Uterus (tissue), 3 donors: ENCODE measurements at regions not wholly inside any gene's neighbourhood (a gene's known extent, or its start where the extent isn't known, plus 50 kb on each side); places are given as distances from the start of the nearest gene placed in this dataset.

Experiments
- DNase-seq, 2 donors: peaks; one replicate each; pipeline ENCODE4 v3.0.0-alpha.2; 2019 to 2020
- H3K27ac ChIP-seq, 2 donors: fragments of 200-600 bp; sonication (generic); 1 replicate in 1 of 2; 2 replicates in 1 of 2; pipeline ENCODE4 v1.5.1; 2016 to 2018
- H3K27me3 ChIP-seq, 2 donors: fragments of 200-600 bp; sonication (generic); one replicate each; pipeline ENCODE4 v1.5.1; 2018 to 2019; ENCODE audit warnings: control low read depth in 1 of 2
- H3K36me3 ChIP-seq, 2 donors: fragments of 200-600 bp; sonication (generic); one replicate each; pipeline ENCODE4 v1.5.1; 2019; ENCODE audit warnings: control low read depth in 1 of 2
- H3K4me1 ChIP-seq, 2 donors: fragments of 200-600 bp; sonication (generic); one replicate each; pipeline ENCODE4 v1.5.1; 2018 to 2019; ENCODE audit warnings: control low read depth in 1 of 2
- H3K4me3 ChIP-seq, 2 donors: fragments of 200-600 bp; sonication (generic); 1 replicate in 1 of 2; 2 replicates in 1 of 2; pipeline ENCODE4 v1.5.1; 2018 to 2019; ENCODE audit warnings: mild to moderate bottlenecking in 1 of 2
- H3K9me3 ChIP-seq, 2 donors: fragments of 200-600 bp; sonication (generic); one replicate each; pipeline ENCODE4 v1.5.1; 2019; ENCODE audit warnings: control low read depth in 1 of 2
- CTCF ChIP-seq, 4 experiments: fragments of 200-600 bp in 2 of 4; fragments of 450-650 bp in 2 of 4; sonication (generic) in 2 of 4; IDR thresholded peaks; one replicate each; pipeline ENCODE4 v1.5.1; 2016 to 2019; ENCODE audit warnings: antibody characterized with exemption in 4 of 4, mild to moderate bottlenecking in 2 of 4, moderate library complexity in 1 of 4
- POLR2A ChIP-seq, 2 donors: fragments of 450-650 bp; IDR thresholded peaks; one replicate each; pipeline ENCODE4 v1.6.1; 2016; ENCODE audit warnings: antibody characterized with exemption in 2 of 2, mild to moderate bottlenecking in 1 of 2, moderate library complexity in 1 of 2
- intact Hi-C: fragments of 100-400 bp; cut with DNase I; formaldehyde crosslinking; loops from one replicate; pipeline ENCODE4 v1.15.1; 2023; ENCODE audit warnings: low total_unique reads
- donor health status: DM: yes; HTN: yes; CAD: no.

DNA sequence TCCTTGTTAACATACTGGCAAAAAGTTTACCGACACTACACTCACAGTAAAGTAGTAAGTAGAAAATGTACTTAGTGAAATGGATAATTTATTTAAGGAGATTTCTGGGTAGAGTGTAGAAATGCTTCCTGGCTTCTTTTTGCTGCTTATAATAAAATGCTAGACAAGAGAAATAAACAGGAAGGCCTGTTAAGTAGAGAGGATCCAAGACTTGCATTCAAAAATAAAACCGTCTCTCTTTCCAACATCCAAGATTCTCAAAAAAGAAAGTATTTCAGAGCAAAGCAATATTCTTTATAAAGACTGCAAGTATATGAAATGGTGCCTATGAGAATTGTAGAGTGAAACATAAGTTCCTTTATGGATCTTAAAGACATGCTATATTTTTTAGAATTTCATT lies 77.0 kb upstream of the CNTN6 start:
- Histone ChIP-seq H3K4me1 (no peaks in the 10 kb centered on the region), H3K27me3 (no peaks in the 10 kb centered on the region), H3K36me3 (no peaks in the 10 kb centered on the region), H3K4me3 (no peak overlapping the region), H3K9me3 (no peaks in the 10 kb centered on the region), H3K27ac (no peak overlapping the region)
- no peak for TF ChIP-seq POLR2A (IDR thresholded peaks at IDR 0.05)
- no peak for TF ChIP-seq CTCF (IDR thresholded peaks at IDR 0.05)
- intact Hi-C loops: no loop called here
- no peak for DNase-seq

DNA sequence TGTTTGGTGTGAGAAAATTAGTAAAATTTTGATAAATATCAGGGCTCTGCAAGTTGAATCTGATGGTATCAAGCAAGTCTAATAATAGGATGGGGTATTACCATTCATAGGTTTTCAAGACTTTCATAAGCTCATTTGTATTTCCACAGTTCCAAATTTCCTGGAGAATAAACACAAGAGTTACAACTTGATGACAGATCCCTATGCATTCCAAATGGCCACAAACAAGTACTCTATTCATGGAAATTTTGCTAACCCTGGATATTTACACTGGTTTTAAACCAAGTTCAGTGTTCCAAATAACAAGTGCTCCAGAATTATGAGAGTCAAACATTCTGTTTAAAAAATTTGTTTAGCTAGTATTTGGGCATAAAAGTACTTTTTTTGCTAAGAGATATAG lies 75.0 kb upstream of the CNTN6 start:
- Histone ChIP-seq H3K4me1 (no peaks in the 10 kb centered on the region), H3K36me3 (no peaks in the 10 kb centered on the region), H3K27me3 (no peaks in the 10 kb centered on the region), H3K9me3 (no peaks in the 10 kb centered on the region), H3K27ac (no peak overlapping the region), H3K4me3 (no peak overlapping the region)
- intact Hi-C loops: no loop called here
- TF ChIP-seq POLR2A (IDR thresholded peaks at IDR 0.05): no peak
- no peak for TF ChIP-seq CTCF (IDR thresholded peaks at IDR 0.05)
- DNase-seq: no peak

DNA sequence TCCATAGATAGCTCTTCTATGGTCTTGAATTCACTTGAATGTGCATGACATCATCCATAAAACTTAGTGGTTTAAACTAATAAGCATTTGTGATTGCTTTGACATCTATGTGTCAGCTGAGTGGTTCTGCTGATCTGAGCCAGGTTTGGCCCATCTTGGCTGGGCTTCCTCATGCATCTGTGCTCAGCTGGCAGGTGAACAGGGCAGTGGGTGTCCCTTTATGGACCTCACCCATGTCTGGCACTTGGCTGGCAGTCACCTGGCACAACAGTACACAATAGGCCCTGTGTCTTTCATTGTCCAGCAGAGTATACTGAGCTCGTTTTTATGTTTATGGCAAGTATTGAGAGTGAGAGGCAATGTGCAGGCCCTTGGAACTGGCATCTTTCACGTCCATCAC lies 73.7 kb upstream of the CNTN6 start:
- TF ChIP-seq CTCF (IDR thresholded peaks at IDR 0.05) (no peak), POLR2A (IDR thresholded peaks at IDR 0.05) (no peak)
- no peaks in the 10 kb centered on the region for H3K27me3 ChIP-seq
- H3K4me1 ChIP-seq: no peaks in the 10 kb centered on the region
- no peaks in the 10 kb centered on the region for H3K36me3 ChIP-seq
- no peaks in the 10 kb centered on the region for H3K9me3 ChIP-seq
- intact Hi-C loops: no loop called here
- H3K27ac ChIP-seq: no peak overlapping the region
- no peak for DNase-seq
- H3K4me3 ChIP-seq: no peak overlapping the region

DNA sequence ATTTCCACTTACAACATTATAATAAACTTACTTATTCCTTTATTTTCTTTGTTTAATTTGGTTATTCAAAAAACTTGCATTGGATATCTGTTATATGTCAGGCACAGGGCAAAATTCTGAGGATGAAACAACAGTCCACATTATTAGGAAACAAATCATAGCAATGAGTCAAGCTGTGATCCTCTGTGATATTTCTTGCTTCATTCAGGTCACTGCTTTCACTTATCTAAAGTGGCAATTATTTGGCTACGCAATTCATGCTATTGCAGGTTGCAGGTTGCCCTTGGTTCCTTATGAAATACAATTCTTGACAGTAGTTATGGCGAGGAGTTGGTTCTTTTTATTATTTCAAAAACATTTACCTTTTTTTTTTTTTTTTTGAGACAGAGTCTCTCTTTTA lies 66.4 kb upstream of the CNTN6 start:
- H3K4me3 ChIP-seq: no peak overlapping the region
- no peaks in the 10 kb centered on the region for H3K36me3 ChIP-seq
- no peaks in the 10 kb centered on the region for H3K27me3 ChIP-seq
- no peaks in the 10 kb centered on the region for H3K9me3 ChIP-seq
- TF ChIP-seq POLR2A (IDR thresholded peaks at IDR 0.05): no peak
- H3K27ac ChIP-seq: no peak overlapping the region
- DNase-seq: no peak
- H3K4me1 ChIP-seq: no peaks in the 10 kb centered on the region
- intact Hi-C loops: no loop called here

DNA sequence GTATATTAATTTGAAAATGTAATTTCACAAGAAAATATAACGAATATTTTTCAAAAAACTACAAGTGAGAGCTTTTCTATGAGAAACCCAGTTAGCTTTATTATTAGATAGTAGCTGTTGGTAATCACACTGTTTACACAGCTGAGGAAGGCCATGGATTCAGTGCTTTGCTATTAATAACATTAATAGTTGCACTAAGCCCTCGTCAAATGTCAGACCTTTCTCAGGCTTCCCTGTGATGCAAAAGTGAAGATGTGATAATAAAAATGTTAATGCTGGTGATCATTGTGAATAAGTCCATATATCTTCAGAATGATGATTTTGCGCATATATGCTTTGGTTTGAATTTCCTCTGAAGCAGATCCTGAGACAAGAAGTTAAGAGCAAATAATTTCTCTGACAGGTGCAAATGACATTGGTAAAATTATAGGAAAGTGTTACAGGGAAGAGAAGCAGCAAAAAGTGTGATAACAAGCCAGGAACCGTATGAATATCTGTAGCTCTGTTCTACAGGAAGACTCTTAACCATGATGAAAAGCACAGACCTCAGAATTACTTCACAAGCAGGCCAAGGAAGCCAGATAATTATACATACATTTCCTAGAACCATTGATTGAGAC lies 56.5 kb upstream of the CNTN6 start:
- intact Hi-C loops: no loop called here
- Histone ChIP-seq H3K4me1 (no peaks in the 10 kb centered on the region), H3K27ac (no peak overlapping the region), H3K27me3 (no peaks in the 10 kb centered on the region), H3K9me3 (no peaks in the 10 kb centered on the region), H3K4me3 (no peak overlapping the region), H3K36me3 (no peaks in the 10 kb centered on the region)
- TF ChIP-seq POLR2A (IDR thresholded peaks at IDR 0.05): no peak
- no peak for TF ChIP-seq CTCF (IDR thresholded peaks at IDR 0.05)
- DNase-seq: no peak

GRCh38 chr3:1037631-1038030 lies 55.2 kb upstream of the CNTN6 start:
- H3K4me3 ChIP-seq: no peak overlapping the region
- H3K27ac ChIP-seq: no peak overlapping the region
- intact Hi-C loops: no loop called here
- no peaks in the 10 kb centered on the region for H3K9me3 ChIP-seq
- TF ChIP-seq POLR2A (IDR thresholded peaks at IDR 0.05) (no peak), CTCF (IDR thresholded peaks at IDR 0.05) (no peak)
- H3K4me1 ChIP-seq: no peaks in the 10 kb centered on the region
- no peaks in the 10 kb centered on the region for H3K36me3 ChIP-seq
- H3K27me3 ChIP-seq: no peaks in the 10 kb centered on the region
- DNase-seq: no peak
